Cardiac muscle cell (in vitro differentiated cells and primary cell): ENCODE measurements at regions not wholly inside any gene's neighbourhood (a gene's known extent, or its start where the extent isn't known, plus 50 kb on each side); places are given as distances from the start of the nearest gene placed in this dataset.
"Not testable (repeated sequence)": the region's sequence is repeated elsewhere in the genome, so short reads cannot be mapped to it uniquely, and the experiment has no call there.

Experiments
- DNase-seq, 2 donors: peaks; one replicate each; pipeline versions ENCODE4 v3.0.0 to v3.0.0-alpha.2; 2010 to 2017; ENCODE audit warnings: low read depth in 1 of 2, low spot score in 1 of 2
- H3K27ac ChIP-seq: fragments of 200-600 bp; sonication (generic); 2 replicates; pipeline ENCODE4 v1.5.1; 2016
- H3K27me3 ChIP-seq: fragments of 200-600 bp; sonication (generic); 2 replicates; pipeline ENCODE4 v1.6.0; 2016; ENCODE audit warnings: control low read depth
- H3K36me3 ChIP-seq: fragments of 200-600 bp; sonication (generic); 2 replicates; pipeline ENCODE4 v1.5.1; 2016; ENCODE audit warnings: control low read depth
- H3K4me1 ChIP-seq: fragments of 200-600 bp; sonication (generic); 2 replicates; pipeline ENCODE4 v1.8.1; 2017; ENCODE audit warnings: low read depth, mild to moderate bottlenecking, mixed run types
- H3K4me3 ChIP-seq: fragments of 200-600 bp; sonication (generic); 2 replicates; pipeline ENCODE4 v1.5.1; 2016; ENCODE audit warnings: mild to moderate bottlenecking
- H3K9me3 ChIP-seq: fragments of 200-600 bp; sonication (generic); 2 replicates; pipeline ENCODE4 v1.5.1; 2017; ENCODE audit warnings: low read depth, mild to moderate bottlenecking, control low read depth
- TF ChIP-seq, protein P1 (sequence below): IDR thresholded peaks from 2 replicates; pipeline ENCODE4 v1.5.1; 2012; ENCODE audit warnings: low read depth, mild to moderate bottlenecking, low read length

- not testable (repeated sequence) for H3K27ac ChIP-seq, H3K9me3 ChIP-seq, H3K36me3 ChIP-seq, H3K4me3 ChIP-seq, H3K4me1 ChIP-seq
- TF ChIP-seq, protein P1, sequence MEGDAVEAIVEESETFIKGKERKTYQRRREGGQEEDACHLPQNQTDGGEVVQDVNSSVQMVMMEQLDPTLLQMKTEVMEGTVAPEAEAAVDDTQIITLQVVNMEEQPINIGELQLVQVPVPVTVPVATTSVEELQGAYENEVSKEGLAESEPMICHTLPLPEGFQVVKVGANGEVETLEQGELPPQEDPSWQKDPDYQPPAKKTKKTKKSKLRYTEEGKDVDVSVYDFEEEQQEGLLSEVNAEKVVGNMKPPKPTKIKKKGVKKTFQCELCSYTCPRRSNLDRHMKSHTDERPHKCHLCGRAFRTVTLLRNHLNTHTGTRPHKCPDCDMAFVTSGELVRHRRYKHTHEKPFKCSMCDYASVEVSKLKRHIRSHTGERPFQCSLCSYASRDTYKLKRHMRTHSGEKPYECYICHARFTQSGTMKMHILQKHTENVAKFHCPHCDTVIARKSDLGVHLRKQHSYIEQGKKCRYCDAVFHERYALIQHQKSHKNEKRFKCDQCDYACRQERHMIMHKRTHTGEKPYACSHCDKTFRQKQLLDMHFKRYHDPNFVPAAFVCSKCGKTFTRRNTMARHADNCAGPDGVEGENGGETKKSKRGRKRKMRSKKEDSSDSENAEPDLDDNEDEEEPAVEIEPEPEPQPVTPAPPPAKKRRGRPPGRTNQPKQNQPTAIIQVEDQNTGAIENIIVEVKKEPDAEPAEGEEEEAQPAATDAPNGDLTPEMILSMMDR, result peak; percentile 36
- H3K27me3 ChIP-seq, result peaks cover 34% of the 10 kb centered on the region
- peak; percentile 47 to 73 for DNase-seq
These were observed 334.7 kb downstream of the ARRDC4 start for GRCh38 chr15:98295101-98295759.

- TF ChIP-seq, protein P1, result no peak
- no peaks in the 10 kb centered on the region for H3K4me1 ChIP-seq
These were observed 336.1 kb downstream of the ARRDC4 start for GRCh38 chr15:98296653-98297052.

DNA sequence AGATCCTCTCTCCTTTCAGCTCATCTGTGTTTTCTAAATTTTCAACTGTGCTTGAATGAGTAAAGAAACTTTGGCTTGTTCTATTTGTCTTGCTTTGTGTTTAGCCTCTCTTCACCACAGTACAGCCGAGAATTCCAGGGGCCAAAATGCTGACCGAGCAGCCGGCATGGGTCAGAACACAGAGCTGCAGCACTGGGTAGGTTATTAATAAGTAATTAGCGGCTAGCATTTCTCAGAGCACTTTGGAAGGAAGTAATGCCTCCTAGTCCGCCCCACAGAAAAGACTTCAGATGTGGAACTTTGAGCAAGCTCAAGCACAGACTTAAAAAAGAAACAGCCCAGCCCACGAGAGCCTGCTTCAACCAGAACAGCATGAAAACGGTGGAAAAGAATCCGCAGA is 343.9 kb downstream of the ARRDC4 start:
- Histone ChIP-seq H3K27me3 (no peaks in the 10 kb centered on the region), H3K4me3 (no peak overlapping the region), H3K27ac (no peak overlapping the region), H3K36me3 (no peaks in the 10 kb centered on the region), H3K9me3 (no peaks in the 10 kb centered on the region), H3K4me1 (no peaks in the 10 kb centered on the region)
- DNase-seq, result no peak
- TF ChIP-seq, protein P1, result no peak

More at GRCh38 chr15:98296653-98297052, 336.1 kb downstream of the ARRDC4 start:
- Histone ChIP-seq H3K27ac (no peak overlapping the region), H3K27me3 (peaks cover 34% of the 10 kb centered on the region), H3K36me3 (no peaks in the 10 kb centered on the region), H3K9me3 (no peaks in the 10 kb centered on the region), H3K4me3 (no peak overlapping the region)
- no peak for DNase-seq

- H3K4me3 ChIP-seq, result no peak overlapping the region
These were observed 340.2 kb upstream of the IGF1R start for GRCh38 chr15:98308117-98308516.

GRCh38 chr15:98311566-98312188 is 336.7 kb upstream of the IGF1R start:
- Histone ChIP-seq H3K9me3 (no peaks in the 10 kb centered on the region), H3K36me3 (no peaks in the 10 kb centered on the region), H3K27me3 (no peaks in the 10 kb centered on the region), H3K27ac (no peak overlapping the region), H3K4me1 (no peaks in the 10 kb centered on the region), H3K4me3 (no peak overlapping the region)
- TF ChIP-seq, protein P1, result peak; percentile 82
- DNase-seq, result peak; percentile 78 to 81

More at GRCh38 chr15:98308117-98308516, 340.2 kb upstream of the IGF1R start:
- Histone ChIP-seq H3K9me3 (no peaks in the 10 kb centered on the region), H3K4me1 (no peaks in the 10 kb centered on the region), H3K36me3 (no peaks in the 10 kb centered on the region), H3K27ac (no peak overlapping the region), H3K27me3 (no peaks in the 10 kb centered on the region)
- no peak for DNase-seq
- TF ChIP-seq, protein P1, result no peak
